ENCODE measurements at regions not wholly inside any gene's neighbourhood (a gene's known extent, or its start where the extent isn't known, plus 50 kb on each side); places are given as distances from the start of the nearest gene placed in this dataset.

DNA sequence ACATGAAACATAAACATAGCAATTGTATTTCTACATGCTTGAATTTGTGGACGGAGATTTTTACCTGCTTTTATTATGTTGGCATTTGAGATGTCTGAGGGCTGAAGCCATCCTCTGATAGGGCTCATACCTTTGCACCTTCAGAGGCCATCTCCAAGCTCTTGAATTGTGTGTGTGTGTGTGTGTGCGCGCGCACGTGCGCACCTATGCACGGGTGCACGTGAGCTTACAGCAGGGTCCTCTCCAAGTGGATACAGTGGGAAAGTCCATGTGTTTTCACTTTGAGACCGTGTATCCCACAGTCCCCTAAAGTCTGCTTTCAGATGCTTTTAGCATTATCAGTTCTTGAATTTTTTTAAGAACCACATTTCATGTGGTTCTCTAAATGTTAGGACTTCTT is 178.6 kb downstream of the RAB11FIP2 start:
- TF ChIP-seq, protein P1, sequence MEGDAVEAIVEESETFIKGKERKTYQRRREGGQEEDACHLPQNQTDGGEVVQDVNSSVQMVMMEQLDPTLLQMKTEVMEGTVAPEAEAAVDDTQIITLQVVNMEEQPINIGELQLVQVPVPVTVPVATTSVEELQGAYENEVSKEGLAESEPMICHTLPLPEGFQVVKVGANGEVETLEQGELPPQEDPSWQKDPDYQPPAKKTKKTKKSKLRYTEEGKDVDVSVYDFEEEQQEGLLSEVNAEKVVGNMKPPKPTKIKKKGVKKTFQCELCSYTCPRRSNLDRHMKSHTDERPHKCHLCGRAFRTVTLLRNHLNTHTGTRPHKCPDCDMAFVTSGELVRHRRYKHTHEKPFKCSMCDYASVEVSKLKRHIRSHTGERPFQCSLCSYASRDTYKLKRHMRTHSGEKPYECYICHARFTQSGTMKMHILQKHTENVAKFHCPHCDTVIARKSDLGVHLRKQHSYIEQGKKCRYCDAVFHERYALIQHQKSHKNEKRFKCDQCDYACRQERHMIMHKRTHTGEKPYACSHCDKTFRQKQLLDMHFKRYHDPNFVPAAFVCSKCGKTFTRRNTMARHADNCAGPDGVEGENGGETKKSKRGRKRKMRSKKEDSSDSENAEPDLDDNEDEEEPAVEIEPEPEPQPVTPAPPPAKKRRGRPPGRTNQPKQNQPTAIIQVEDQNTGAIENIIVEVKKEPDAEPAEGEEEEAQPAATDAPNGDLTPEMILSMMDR (conservative IDR thresholded peaks at IDR 0.05; ENCODE audit: low read depth, low read length), result no peak
- no peak for TF ChIP-seq EZH2 (IDR thresholded peaks at IDR 0.05; ENCODE audit: borderline replicate concordance, low read depth, low read length, poor library complexity, severe bottlenecking)

All from A673 (cell line).